B cell (primary cell): ENCODE measurements at regions not wholly inside any gene's neighbourhood (a gene's known extent, or its start where the extent isn't known, plus 50 kb on each side); places are given as distances from the start of the nearest gene placed in this dataset.

Source experiments
- CTCF ChIP-seq: fragments of 200-600 bp; IDR thresholded peaks from one replicate; pipeline ENCODE4 v1.8.0; 2022; ENCODE audit warnings: antibody characterized with exemption, mild to moderate bottlenecking
- EZH2 ChIP-seq: IDR thresholded peaks from 2 replicates; pipeline ENCODE4 v1.6.1; 2012; ENCODE audit warnings: borderline replicate concordance, low read depth, mild to moderate bottlenecking, moderate library complexity, low read length; ENCODE audit not compliant: insufficient read depth, poor library complexity, severe bottlenecking

DNA sequence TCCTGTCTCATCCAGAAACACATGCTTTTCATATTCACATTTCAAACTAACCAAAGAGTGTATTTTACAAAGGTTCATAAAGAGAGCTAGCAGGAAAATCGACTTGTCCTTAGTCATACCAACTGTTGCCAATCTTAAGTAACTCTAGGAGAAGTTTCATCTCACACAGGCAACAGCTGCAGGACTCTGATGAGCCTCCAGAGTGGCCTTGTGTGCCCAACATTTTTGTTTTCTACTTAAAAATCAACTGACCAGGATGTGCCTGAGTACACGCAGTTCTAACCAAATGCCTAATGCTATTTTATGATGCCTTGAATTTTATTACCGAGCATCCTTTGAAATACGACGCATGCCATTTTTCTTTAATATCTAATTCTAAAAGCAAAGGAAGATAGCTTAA is 595.9 kb upstream of the LRRTM4 start:
- TF ChIP-seq CTCF (no peak), EZH2 (no peak)
